GM18520 (cell line): ENCODE measurements at regions not wholly inside any gene's neighbourhood (a gene's known extent, or its start where the extent isn't known, plus 50 kb on each side); places are given as distances from the start of the nearest gene placed in this dataset.
A peak's percentile ranks its signal among the peaks of the same experiment; 100 is the strongest.
"Not testable (repeated sequence)": the region's sequence is repeated elsewhere in the genome, so short reads cannot be mapped to it uniquely, and the experiment has no call there.

Experiments
- ATAC-seq: cut with Tn5 transposase; IDR thresholded peaks from one replicate; pipeline ENCODE4 v1.9.1; 2021; ENCODE audit not compliant: unreplicated experiment

- ATAC-seq = no peak
Measured at GRCh38 chr7:142539901-142540300, 209.4 kb upstream of the PRSS1 start.

- no peak for ATAC-seq
Measured at GRCh38 chr7:142537760-142538159, 211.5 kb upstream of the PRSS1 start.

- ATAC-seq = peak; percentile 88
Measured at GRCh38 chr7:142535123-142535779, 214.0 kb upstream of the PRSS1 start.

GRCh38 chr7:142534726-142535122, 214.5 kb upstream of the PRSS1 start:
- ATAC-seq = no peak

GRCh38 chr7:142533920-142534319, 215.4 kb upstream of the PRSS1 start:
- no peak for ATAC-seq

- ATAC-seq = no peak
Measured at GRCh38 chr7:142529591-142529990, 219.7 kb upstream of the PRSS1 start.

GRCh38 chr7:142528608-142529408, 220.5 kb upstream of the PRSS1 start:
- ATAC-seq = no peak

- ATAC-seq = no peak
Measured at GRCh38 chr7:142523821-142524460, 225.3 kb upstream of the PRSS1 start.

GRCh38 chr7:142522735-142523134, 226.5 kb upstream of the PRSS1 start:
- no peak for ATAC-seq

GRCh38 chr7:142520885-142521284, 228.4 kb upstream of the PRSS1 start:
- not testable (repeated sequence) for ATAC-seq

GRCh38 chr7:142520455-142520854, 228.8 kb upstream of the PRSS1 start:
- ATAC-seq = not testable (repeated sequence)

GRCh38 chr7:142519079-142520078, 229.9 kb upstream of the PRSS1 start:
- no peak for ATAC-seq

- peak; percentile 93 for ATAC-seq
Measured at GRCh38 chr7:142516038-142516501, 233.2 kb upstream of the PRSS1 start.

GRCh38 chr7:142514716-142515115, 234.6 kb upstream of the PRSS1 start:
- ATAC-seq = not testable (repeated sequence)

GRCh38 chr7:142513178-142513955, 235.9 kb upstream of the PRSS1 start:
- ATAC-seq = no peak

GRCh38 chr7:142511801-142512200, 237.5 kb upstream of the PRSS1 start:
- no peak for ATAC-seq

GRCh38 chr7:142511374-142511773, 237.9 kb upstream of the PRSS1 start:
- no peak for ATAC-seq

GRCh38 chr7:142509235-142509634, 240.0 kb upstream of the PRSS1 start:
- not testable (repeated sequence) for ATAC-seq

GRCh38 chr7:142508251-142508650, 241.0 kb upstream of the PRSS1 start:
- ATAC-seq = no peak

- ATAC-seq = no peak
Measured at GRCh38 chr7:142507799-142508198, 241.5 kb upstream of the PRSS1 start.
